ENCODE measurements at regions not wholly inside any gene's neighbourhood (a gene's known extent, or its start where the extent isn't known, plus 50 kb on each side); places are given as distances from the start of the nearest gene placed in this dataset.
A peak's percentile ranks its signal among the peaks of the same experiment; 100 is the strongest.

- DNase-seq (ENCODE audit: low spot score): no peak
Measured at GRCh38 chr4:185071236-185071811, 53.0 kb downstream of the HELT start.

GRCh38 chr4:185079271-185079905, 61.1 kb downstream of the HELT start:
- peak; percentile 53 for DNase-seq (ENCODE audit: low spot score)

- DNase-seq (ENCODE audit: low spot score): no peak
Measured at GRCh38 chr4:185080545-185080944, 62.3 kb downstream of the HELT start.

- no peak for DNase-seq (ENCODE audit: low spot score)
Measured at GRCh38 chr4:185082561-185082960, 60.5 kb upstream of the SLC25A4 start.

- no peak for DNase-seq (ENCODE audit: low spot score)
Measured at GRCh38 chr4:185086053-185086452, 57.0 kb upstream of the SLC25A4 start.

GRCh38 chr4:185088899-185089298, 54.2 kb upstream of the SLC25A4 start:
- no peak for DNase-seq (ENCODE audit: low spot score)

- no peak for DNase-seq (ENCODE audit: low spot score)
Measured at GRCh38 chr4:185090592-185090991, 52.5 kb upstream of the SLC25A4 start.

GRCh38 chr4:185092535-185093197, 50.4 kb upstream of the SLC25A4 start:
- DNase-seq (ENCODE audit: low spot score): no peak

Data from COLO829 (cell line).